K562 (cell line): ENCODE measurements at regions not wholly inside any gene's neighbourhood (a gene's known extent, or its start where the extent isn't known, plus 50 kb on each side); places are given as distances from the start of the nearest gene placed in this dataset.

Experiments used
- ATAC-seq: fragments of 200-7000 bp; cut with Tn5 transposase; 3 replicates; pipeline ENCODE4 v1.9.1; 2020; ENCODE audit warnings: moderate library complexity
- BruUV-seq: library from RNA; stranded (reverse); fragments of 400-500 nt; replicated peaks from 2 replicates; lab custom pipeline; 2021; lab: Mats Ljungman, UMichigan
- CTCF ChIA-PET: fragments of 300-600 bp; formaldehyde crosslinking; extraction: SDS; loops from one replicate; lab custom pipeline; 2021; ENCODE audit warnings: low intra/inter-chr PET ratio; lab: Yijun Ruan, JAX
- POLR2A ChIA-PET: fragments of 300-600, 350-650 bp; sonication (Branson Sonifier 250); formaldehyde crosslinking; extraction: SDS; loops from one replicate; lab custom pipeline; 2021; ENCODE audit warnings: antibody characterized with exemption, inconsistent platforms; lab: Yijun Ruan, JAX
- DNase-seq, 4 experiments: peaks; one replicate each; pipeline versions ENCODE4 v3.0.0 to v3.0.0-alpha.2; 2011 to 2018; ENCODE audit warnings: low spot score in 3 of 4, mixed read lengths in 3 of 4; ENCODE audit errors: extremely low read depth in 1 of 4
- FAIRE-seq: peaks from 2 replicates; lab custom pipeline; 2011; peaks lifted over from hg19 to GRCh38; lab: Jason Lieb, UNC
- H2AFZ ChIP-seq: 2 replicates; pipeline ENCODE4 v1.6.0; 2011; ENCODE audit warnings: low read depth, low read length, control low read depth, inconsistent platforms
- H3K27ac ChIP-seq: fragments of 200-600 bp; 3 replicates; pipeline ENCODE4 v1.8.0; 2011; ENCODE audit warnings: low read depth, mild to moderate bottlenecking, control low read depth, inconsistent platforms, low read length, moderate library complexity, mixed read lengths; ENCODE audit errors: extremely low read depth
- H3K27me3 ChIP-seq, 2 experiments: fragments of 300-600 bp in 1 of 2; 2 replicates in 1 of 2; 3 replicates in 1 of 2; pipeline versions ENCODE4 v1.6.0 to v1.8.0; 2011; ENCODE audit warnings: inconsistent platforms in 2 of 2, low read length in 2 of 2, mild to moderate bottlenecking in 1 of 2, mixed read lengths in 1 of 2, moderate library complexity in 1 of 2; ENCODE audit not compliant: control insufficient read depth in 2 of 2, insufficient read depth in 2 of 2
- H3K36me3 ChIP-seq: fragments of 300-600 bp; 3 replicates; pipeline ENCODE4 v1.8.0; 2011; ENCODE audit warnings: mild to moderate bottlenecking, low read length, inconsistent platforms; ENCODE audit not compliant: control insufficient read depth, insufficient read depth
- H3K4me1 ChIP-seq, 2 experiments: fragments of 200-600 bp in 1 of 2; replicated peaks in 1 of 2; 2 replicates in 1 of 2; 3 replicates in 1 of 2; pipeline versions ENCODE4 v1.5.1 to v1.8.0; 2011; ENCODE audit warnings: inconsistent platforms in 2 of 2, low read length in 2 of 2, mild to moderate bottlenecking in 1 of 2, mixed read lengths in 1 of 2, moderate library complexity in 1 of 2; ENCODE audit not compliant: control insufficient read depth in 2 of 2, insufficient read depth in 2 of 2
- H3K4me2 ChIP-seq: 2 replicates; pipeline ENCODE4 v1.6.1; 2011; ENCODE audit warnings: low read length, control low read depth, inconsistent platforms, mixed read lengths; ENCODE audit not compliant: insufficient read depth
- H3K4me3 ChIP-seq: fragments of 200-600 bp; sonication (generic), shearing (Covaris generic); 2 replicates; pipeline ENCODE4 v1.5.1; 2016; ENCODE audit warnings: control low read depth, inconsistent platforms
- H3K79me2 ChIP-seq: fragments of 200-600 bp; 3 replicates; pipeline ENCODE4 v1.8.0; 2011; ENCODE audit warnings: low read length, inconsistent platforms; ENCODE audit not compliant: control insufficient read depth, insufficient read depth
- H3K9ac ChIP-seq, 2 experiments: 2 replicates each; pipeline versions ENCODE4 v1.6.0 to v1.6.1; 2011; ENCODE audit warnings: low read depth in 2 of 2, low read length in 2 of 2, control low read depth in 1 of 2, inconsistent platforms in 1 of 2, mild to moderate bottlenecking in 1 of 2, mixed read lengths in 1 of 2; ENCODE audit not compliant: insufficient read depth in 1 of 2
- H3K9me1 ChIP-seq: one replicate; pipeline ENCODE4 v1.6.0; 2011; ENCODE audit warnings: inconsistent platforms, mild to moderate bottlenecking, low read length, moderate library complexity; ENCODE audit not compliant: control insufficient read depth, insufficient read depth
- H3K9me3 ChIP-seq: replicated peaks from 2 replicates; pipeline ENCODE4 v1.5.1; 2011; ENCODE audit warnings: low read depth, low read length, inconsistent platforms; ENCODE audit not compliant: control insufficient read depth, insufficient read depth
- H4K20me1 ChIP-seq: replicated peaks from 2 replicates; pipeline ENCODE4 v1.6.1; 2011; ENCODE audit warnings: low read length, inconsistent platforms, mixed read lengths; ENCODE audit not compliant: control insufficient read depth, insufficient read depth
- ARHGAP35 ChIP-seq: fragments of 450-650 bp; IDR thresholded peaks from 2 replicates; pipeline ENCODE4 v1.6.1; 2018; ENCODE audit not compliant: partially characterized antibody
- BMI1 ChIP-seq: fragments of 150-350 bp; IDR thresholded peaks from 2 replicates; pipeline ENCODE4 v1.6.1; 2014; ENCODE audit warnings: low read length
- CBX2 ChIP-seq: fragments of 200-600 bp; sonication (generic); IDR thresholded peaks from one replicate; pipeline ENCODE4 v1.6.1; 2012; ENCODE audit warnings: mild to moderate bottlenecking, low read length, inconsistent platforms; ENCODE audit not compliant: insufficient read depth, poor library complexity, severe bottlenecking
- DACH1 ChIP-seq: fragments of 450-650 bp; IDR thresholded peaks from 2 replicates; pipeline ENCODE4 v1.6.1; 2018; ENCODE audit not compliant: partially characterized antibody
- DMBX1 ChIP-seq: fragments of 250-450 bp; sonication (Bioruptor Pico); IDR thresholded peaks from 2 replicates; pipeline ENCODE4 v1.8.0; 2022; ENCODE audit warnings: inconsistent platforms, mild to moderate bottlenecking, moderate library complexity, borderline replicate concordance
- ETS2 ChIP-seq: IDR thresholded peaks from 2 replicates; pipeline ENCODE4 v1.6.1; 2016; ENCODE audit warnings: borderline replicate concordance, missing genetic modification characterization, mild to moderate bottlenecking, moderate library complexity, missing compliant biosample characterization; ENCODE audit not compliant: poor library complexity, severe bottlenecking
- FOXK1 ChIP-seq: sonication (generic); formaldehyde crosslinking; IDR thresholded peaks from 2 replicates; pipeline ENCODE4 v1.8.0; 2022; ENCODE audit warnings: missing genetic modification reagents, mild to moderate bottlenecking, borderline replicate concordance
- HMGN3 ChIP-seq: IDR thresholded peaks from 2 replicates; pipeline ENCODE4 v1.6.1; 2011; ENCODE audit warnings: borderline replicate concordance, low read depth, mild to moderate bottlenecking, mixed read lengths, low read length; ENCODE audit not compliant: insufficient read length; ENCODE audit errors: extremely low read depth
- PHF21A ChIP-seq: fragments of 450-650 bp; IDR thresholded peaks from 2 replicates; pipeline ENCODE4 v1.6.1; 2017; ENCODE audit warnings: low read depth, borderline replicate concordance
- PPARD ChIP-seq: fragments of 250-450 bp; sonication (Bioruptor Pico); IDR thresholded peaks from 2 replicates; pipeline ENCODE4 v1.8.0; 2022; ENCODE audit warnings: inconsistent platforms, mild to moderate bottlenecking, moderate library complexity
- RCOR1 ChIP-seq, 2 experiments: IDR thresholded peaks; 2 replicates each; pipeline ENCODE4 v1.6.1; 2012; ENCODE audit warnings: low read depth in 2 of 2, low read length in 2 of 2, borderline replicate concordance in 1 of 2, improper control_type of control experiment in 1 of 2
- SIX5 ChIP-seq, 2 experiments: IDR thresholded peaks; 2 replicates each; pipeline ENCODE4 v1.6.1; 2011; ENCODE audit warnings: low read length in 2 of 2, borderline replicate concordance in 1 of 2, low read depth in 1 of 2, mild to moderate bottlenecking in 1 of 2, moderate library complexity in 1 of 2; ENCODE audit not compliant: insufficient read depth in 1 of 2
- STAT5B ChIP-seq: fragments of 250-450 bp; sonication (Bioruptor Pico); IDR thresholded peaks from 2 replicates; pipeline ENCODE4 v1.8.0; 2021; ENCODE audit warnings: mild to moderate bottlenecking, inconsistent platforms
- ZNF197 ChIP-seq: fragments of 200-800 bp; sonication (Bioruptor generic); IDR thresholded peaks from 2 replicates; pipeline ENCODE4 v1.6.1; 2016; ENCODE audit warnings: low read depth, missing genetic modification characterization, missing compliant biosample characterization
- ZNF444 ChIP-seq: fragments of 250-450 bp; sonication (Bioruptor Pico); IDR thresholded peaks from 2 replicates; pipeline ENCODE4 v1.4.0; 2020; ENCODE audit warnings: mild to moderate bottlenecking, moderate library complexity
- ZNF77 ChIP-seq: fragments of 250-450 bp; sonication (Bioruptor Pico); IDR thresholded peaks from 2 replicates; pipeline ENCODE4 v1.5.0; 2020
- WGBS: fragments of 100-300 bp; shearing (Covaris generic); methylation state at CpG from one replicate; pipeline ENCODE4 v1.1.6; 2016; ENCODE audit warnings: low coverage, mixed read lengths; ENCODE audit not compliant: insufficient coverage; ENCODE audit errors: missing lambda C conversion rate; 5-methylcytosine and 5-hydroxymethylcytosine counted together
- in situ Hi-C: fragments of 300-500 bp; cut with MboI; formaldehyde crosslinking; loops from 4 replicates; pipeline ENCODE4 v1.15.0; 2018; ENCODE audit warnings: inconsistent platforms, mixed read lengths
- intact Hi-C: fragments of 100-400 bp; cut with micrococcal nuclease; formaldehyde crosslinking; loops from 2 replicates; pipeline ENCODE4 v1.14.2; 2022
- TF ChIP-seq, protein P1 (sequence below): fragments of 450-650 bp; IDR thresholded peaks from 2 replicates; pipeline ENCODE4 v1.6.1; 2017; ENCODE audit warnings: mild to moderate bottlenecking, moderate library complexity
- TF ChIP-seq, protein P2 (sequence below): fragments of 250-450 bp; sonication (Bioruptor Pico); IDR thresholded peaks from 2 replicates; pipeline ENCODE4 v1.8.0; 2022; ENCODE audit warnings: moderate library complexity, mild to moderate bottlenecking, inconsistent platforms

DNA sequence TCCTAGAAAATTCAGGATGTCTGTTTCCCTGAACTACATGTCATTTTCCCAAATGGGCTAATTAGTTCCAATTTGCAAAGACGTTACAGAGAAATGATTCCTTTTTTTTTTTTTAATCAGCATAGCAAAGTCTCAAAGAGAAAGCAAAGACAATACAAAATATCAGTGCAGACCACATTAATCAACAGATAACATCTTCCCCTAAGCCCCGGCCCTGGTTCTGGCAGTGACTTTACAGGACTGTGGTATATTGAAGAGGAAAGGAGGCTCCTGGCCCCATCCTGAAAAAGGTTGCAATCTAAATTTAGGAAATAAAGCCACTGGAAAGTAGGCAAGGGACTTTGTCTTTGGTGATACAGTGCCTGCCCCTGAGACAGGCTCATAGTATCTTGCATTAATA, 836.5 kb downstream of the NTRK3 start:
- H3K4me2 ChIP-seq: no peak overlapping the region
- H3K9me1 ChIP-seq: no peaks in the 10 kb centered on the region
- ATAC-seq (no peak), FAIRE-seq (no peak), DNase-seq (no peak)
- H3K4me1 ChIP-seq: no peaks in the 10 kb centered on the region
- H3K79me2 ChIP-seq: no peaks in the 10 kb centered on the region
- BruUV-seq: no TSS peak
- POLR2A ChIA-PET: no interaction called here
- H3K4me3 ChIP-seq: no peak overlapping the region
- no peak overlapping the region for H3K27ac ChIP-seq
- no peaks in the 10 kb centered on the region for H4K20me1 ChIP-seq
- intact Hi-C loops: no loop called here
- 38% methylated on average over 2 of the region's 2 CpGs for WGBS
- TF ChIP-seq ZNF444 (CRISPR knock-in tag): no peak
- TF ChIP-seq, protein P1, sequence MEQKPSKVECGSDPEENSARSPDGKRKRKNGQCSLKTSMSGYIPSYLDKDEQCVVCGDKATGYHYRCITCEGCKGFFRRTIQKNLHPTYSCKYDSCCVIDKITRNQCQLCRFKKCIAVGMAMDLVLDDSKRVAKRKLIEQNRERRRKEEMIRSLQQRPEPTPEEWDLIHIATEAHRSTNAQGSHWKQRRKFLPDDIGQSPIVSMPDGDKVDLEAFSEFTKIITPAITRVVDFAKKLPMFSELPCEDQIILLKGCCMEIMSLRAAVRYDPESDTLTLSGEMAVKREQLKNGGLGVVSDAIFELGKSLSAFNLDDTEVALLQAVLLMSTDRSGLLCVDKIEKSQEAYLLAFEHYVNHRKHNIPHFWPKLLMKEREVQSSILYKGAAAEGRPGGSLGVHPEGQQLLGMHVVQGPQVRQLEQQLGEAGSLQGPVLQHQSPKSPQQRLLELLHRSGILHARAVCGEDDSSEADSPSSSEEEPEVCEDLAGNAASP: no peak
- TF ChIP-seq RCOR1 (IDR thresholded peaks at IDR 0.05; ENCODE audit: borderline replicate concordance in 1 of 2, low read depth in 2 of 2, low read length in 2 of 2): no peak
- TF ChIP-seq, protein P2, sequence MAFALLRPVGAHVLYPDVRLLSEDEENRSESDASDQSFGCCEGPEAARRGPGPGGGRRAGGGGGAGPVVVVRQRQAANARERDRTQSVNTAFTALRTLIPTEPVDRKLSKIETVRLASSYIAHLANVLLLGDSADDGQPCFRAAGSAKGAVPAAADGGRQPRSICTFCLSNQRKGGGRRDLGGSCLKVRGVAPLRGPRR (CRISPR knock-in tag): no peak
- TF ChIP-seq DMBX1 (CRISPR knock-in tag): no peak
- TF ChIP-seq ETS2 (tag): no peak
- TF ChIP-seq SIX5 (IDR thresholded peaks at IDR 0.05; ENCODE audit: borderline replicate concordance in 1 of 2, insufficient read depth in 1 of 2, low read depth in 1 of 2, low read length in 2 of 2): no peak
- TF ChIP-seq DACH1: no peak
- no peak for TF ChIP-seq PHF21A
- TF ChIP-seq HMGN3: no peak
- TF ChIP-seq ZNF77 (CRISPR knock-in tag): no peak
- no peak for TF ChIP-seq BMI1
- TF ChIP-seq ZNF197 (CRISPR knock-in tag): no peak
- no peak for TF ChIP-seq FOXK1
- no peak for TF ChIP-seq STAT5B
- no peak for TF ChIP-seq ARHGAP35
- TF ChIP-seq PPARD (CRISPR knock-in tag): no peak
- no peak for TF ChIP-seq CBX2
- no peaks in the 10 kb centered on the region for H3K9me3 ChIP-seq
- H3K9ac ChIP-seq: no peak overlapping the region
- no peak overlapping the region for H2AFZ ChIP-seq
- no peaks in the 10 kb centered on the region for H3K27me3 ChIP-seq
- in situ Hi-C loops: no loop called here
- peaks cover 5% of the 10 kb centered on the region; the same call in 1 of the 3 replicates for H3K36me3 ChIP-seq
- CTCF ChIA-PET: no interaction called here
